Astrocyte (in vitro differentiated cells and primary cell): ENCODE measurements at regions not wholly inside any gene's neighbourhood (a gene's known extent, or its start where the extent isn't known, plus 50 kb on each side); places are given as distances from the start of the nearest gene placed in this dataset.

Source experiments
- EZH2 ChIP-seq: IDR thresholded peaks from 2 replicates; pipeline ENCODE4 v1.6.1; 2012; ENCODE audit warnings: mild to moderate bottlenecking, low read length, inconsistent platforms; ENCODE audit not compliant: insufficient read depth
- TF ChIP-seq, protein P1 (sequence below): IDR thresholded peaks from 2 replicates; pipeline ENCODE4 v1.5.1; 2011; ENCODE audit warnings: low read depth, mild to moderate bottlenecking, inconsistent platforms, low read length, moderate library complexity; ENCODE audit not compliant: insufficient read depth

DNA sequence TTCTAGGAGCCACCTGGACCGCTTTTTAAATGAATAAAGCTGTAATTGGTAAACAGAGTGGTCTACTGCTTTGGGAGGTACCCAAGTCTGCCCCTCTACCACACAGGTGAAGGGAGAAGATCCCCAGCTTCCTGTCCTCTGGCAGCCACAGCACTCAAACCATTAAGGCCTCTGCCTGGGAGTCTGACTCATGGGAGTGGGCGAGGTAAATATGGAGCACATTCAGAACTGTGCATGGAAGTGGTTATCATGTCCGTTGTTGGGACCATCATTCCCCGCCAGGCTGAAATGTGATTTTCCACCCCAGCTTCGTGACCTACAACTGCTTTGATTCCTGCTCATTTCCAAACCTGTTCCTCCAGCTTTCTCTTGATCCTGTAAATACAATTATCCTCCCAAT, 59.5 kb upstream of the ALDH1B1 start:
- TF ChIP-seq, protein P1, sequence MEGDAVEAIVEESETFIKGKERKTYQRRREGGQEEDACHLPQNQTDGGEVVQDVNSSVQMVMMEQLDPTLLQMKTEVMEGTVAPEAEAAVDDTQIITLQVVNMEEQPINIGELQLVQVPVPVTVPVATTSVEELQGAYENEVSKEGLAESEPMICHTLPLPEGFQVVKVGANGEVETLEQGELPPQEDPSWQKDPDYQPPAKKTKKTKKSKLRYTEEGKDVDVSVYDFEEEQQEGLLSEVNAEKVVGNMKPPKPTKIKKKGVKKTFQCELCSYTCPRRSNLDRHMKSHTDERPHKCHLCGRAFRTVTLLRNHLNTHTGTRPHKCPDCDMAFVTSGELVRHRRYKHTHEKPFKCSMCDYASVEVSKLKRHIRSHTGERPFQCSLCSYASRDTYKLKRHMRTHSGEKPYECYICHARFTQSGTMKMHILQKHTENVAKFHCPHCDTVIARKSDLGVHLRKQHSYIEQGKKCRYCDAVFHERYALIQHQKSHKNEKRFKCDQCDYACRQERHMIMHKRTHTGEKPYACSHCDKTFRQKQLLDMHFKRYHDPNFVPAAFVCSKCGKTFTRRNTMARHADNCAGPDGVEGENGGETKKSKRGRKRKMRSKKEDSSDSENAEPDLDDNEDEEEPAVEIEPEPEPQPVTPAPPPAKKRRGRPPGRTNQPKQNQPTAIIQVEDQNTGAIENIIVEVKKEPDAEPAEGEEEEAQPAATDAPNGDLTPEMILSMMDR, result no peak
- no peak for TF ChIP-seq EZH2
